ENCODE measurements at regions not wholly inside any gene's neighbourhood (a gene's known extent, or its start where the extent isn't known, plus 50 kb on each side); places are given as distances from the start of the nearest gene placed in this dataset.
"Not testable (repeated sequence)": the region's sequence is repeated elsewhere in the genome, so short reads cannot be mapped to it uniquely, and the experiment has no call there.

DNA sequence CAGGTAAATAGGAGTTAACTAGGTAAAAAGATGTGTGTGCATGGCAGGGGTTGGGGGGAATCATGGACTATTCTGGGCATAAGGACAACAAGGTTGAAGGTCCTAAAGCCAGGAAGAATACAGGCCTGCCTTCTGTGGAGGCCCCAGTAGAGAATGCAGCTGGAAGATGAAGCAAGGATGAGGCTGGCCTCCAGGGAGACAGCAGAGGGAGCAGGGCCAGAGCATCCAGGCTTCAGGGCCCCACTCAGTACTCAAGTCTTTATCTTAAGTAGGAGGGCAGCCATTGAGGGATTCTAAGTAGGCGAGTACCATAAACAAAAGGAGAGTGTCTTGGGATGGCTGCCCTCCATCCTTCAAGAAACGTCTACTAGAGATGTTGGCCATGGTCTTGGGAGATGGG lies 101.8 kb upstream of the APCDD1 start:
- DNase-seq (ENCODE audit: low read depth) = no peak
- no peak overlapping the region for H3K4me3 ChIP-seq (ENCODE audit: low read depth, low read length)
- TF ChIP-seq, protein P1, sequence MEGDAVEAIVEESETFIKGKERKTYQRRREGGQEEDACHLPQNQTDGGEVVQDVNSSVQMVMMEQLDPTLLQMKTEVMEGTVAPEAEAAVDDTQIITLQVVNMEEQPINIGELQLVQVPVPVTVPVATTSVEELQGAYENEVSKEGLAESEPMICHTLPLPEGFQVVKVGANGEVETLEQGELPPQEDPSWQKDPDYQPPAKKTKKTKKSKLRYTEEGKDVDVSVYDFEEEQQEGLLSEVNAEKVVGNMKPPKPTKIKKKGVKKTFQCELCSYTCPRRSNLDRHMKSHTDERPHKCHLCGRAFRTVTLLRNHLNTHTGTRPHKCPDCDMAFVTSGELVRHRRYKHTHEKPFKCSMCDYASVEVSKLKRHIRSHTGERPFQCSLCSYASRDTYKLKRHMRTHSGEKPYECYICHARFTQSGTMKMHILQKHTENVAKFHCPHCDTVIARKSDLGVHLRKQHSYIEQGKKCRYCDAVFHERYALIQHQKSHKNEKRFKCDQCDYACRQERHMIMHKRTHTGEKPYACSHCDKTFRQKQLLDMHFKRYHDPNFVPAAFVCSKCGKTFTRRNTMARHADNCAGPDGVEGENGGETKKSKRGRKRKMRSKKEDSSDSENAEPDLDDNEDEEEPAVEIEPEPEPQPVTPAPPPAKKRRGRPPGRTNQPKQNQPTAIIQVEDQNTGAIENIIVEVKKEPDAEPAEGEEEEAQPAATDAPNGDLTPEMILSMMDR (IDR thresholded peaks at IDR 0.05; ENCODE audit: insufficient read depth, low read depth, low read length) = no peak

DNA sequence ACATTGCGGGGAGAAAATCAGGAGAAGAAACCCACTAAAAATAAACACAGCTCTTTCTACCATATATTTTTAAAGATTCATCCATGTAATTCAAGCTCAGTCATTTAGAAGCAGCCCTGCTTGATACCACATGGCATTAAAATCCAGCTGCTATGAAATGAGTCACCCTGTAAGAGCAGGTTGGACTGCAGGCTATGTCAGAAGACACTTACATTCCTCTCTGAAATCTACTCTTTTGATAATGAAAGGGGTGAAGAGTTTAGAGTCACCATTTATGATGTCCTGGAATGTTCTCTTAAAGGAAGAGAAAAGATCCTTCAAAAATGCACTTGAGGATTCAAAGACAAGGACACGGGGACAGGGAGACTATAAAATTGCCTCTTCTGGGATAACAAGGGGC lies 100.6 kb upstream of the APCDD1 start:
- peak; percentile 79 for DNase-seq (ENCODE audit: low read depth)
- TF ChIP-seq, protein P1 (IDR thresholded peaks at IDR 0.05; ENCODE audit: insufficient read depth, low read depth, low read length) = no peak
- no peak overlapping the region for H3K4me3 ChIP-seq (ENCODE audit: low read depth, low read length)

DNA sequence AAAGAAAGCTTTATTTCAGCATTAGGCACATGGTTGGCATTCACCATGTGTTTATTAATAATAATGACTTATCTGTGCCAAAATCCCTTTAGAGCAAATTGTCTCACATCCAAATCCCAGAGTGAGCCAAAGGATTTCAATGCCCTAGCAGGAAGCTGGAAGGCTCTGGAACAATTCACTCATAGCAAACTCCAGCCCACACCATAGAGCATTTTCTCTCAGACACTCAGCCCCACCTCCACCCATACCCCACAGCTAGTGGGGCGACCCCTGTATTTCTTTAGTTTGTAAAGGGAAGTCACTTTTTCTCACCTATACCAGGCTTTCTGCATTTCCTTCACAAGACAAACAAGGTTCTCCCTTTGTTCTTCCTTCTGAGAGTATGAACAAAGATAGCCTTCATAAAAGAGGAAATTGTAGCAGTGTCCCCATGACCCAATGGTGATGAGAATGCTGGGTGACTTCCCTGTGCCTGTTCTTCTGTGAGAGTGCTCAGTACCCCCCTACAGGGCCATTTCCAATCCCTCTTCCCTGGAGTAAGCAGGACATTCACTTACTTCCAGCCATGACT lies 100.1 kb upstream of the APCDD1 start:
- no peak for DNase-seq (ENCODE audit: low read depth)
- H3K4me3 ChIP-seq (ENCODE audit: low read depth, low read length) = no peak overlapping the region
- TF ChIP-seq, protein P1 (IDR thresholded peaks at IDR 0.05; ENCODE audit: insufficient read depth, low read depth, low read length) = no peak

DNA sequence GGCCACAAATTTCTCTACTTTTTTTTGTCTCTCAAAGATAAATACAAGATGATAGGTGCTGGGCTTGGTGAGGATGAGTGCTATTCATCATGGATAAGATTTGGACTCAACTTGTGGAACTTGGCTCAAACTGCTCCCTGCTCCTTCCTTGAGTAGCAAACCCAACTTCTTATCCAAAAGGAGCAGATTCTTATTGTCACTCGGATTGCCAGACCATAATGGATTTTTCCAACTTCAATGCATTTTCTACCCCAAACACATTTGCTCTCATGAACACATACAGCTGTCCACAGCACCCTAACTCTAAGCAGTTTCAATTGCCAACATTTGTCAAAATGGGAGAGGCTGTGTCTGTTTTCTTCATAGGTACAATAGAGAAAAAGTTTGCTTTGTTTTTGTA lies 99.5 kb upstream of the APCDD1 start:
- no peak overlapping the region for H3K4me3 ChIP-seq (ENCODE audit: low read depth, low read length)
- TF ChIP-seq, protein P1 (IDR thresholded peaks at IDR 0.05; ENCODE audit: insufficient read depth, low read depth, low read length) = no peak
- no peak for DNase-seq (ENCODE audit: low read depth)

DNA sequence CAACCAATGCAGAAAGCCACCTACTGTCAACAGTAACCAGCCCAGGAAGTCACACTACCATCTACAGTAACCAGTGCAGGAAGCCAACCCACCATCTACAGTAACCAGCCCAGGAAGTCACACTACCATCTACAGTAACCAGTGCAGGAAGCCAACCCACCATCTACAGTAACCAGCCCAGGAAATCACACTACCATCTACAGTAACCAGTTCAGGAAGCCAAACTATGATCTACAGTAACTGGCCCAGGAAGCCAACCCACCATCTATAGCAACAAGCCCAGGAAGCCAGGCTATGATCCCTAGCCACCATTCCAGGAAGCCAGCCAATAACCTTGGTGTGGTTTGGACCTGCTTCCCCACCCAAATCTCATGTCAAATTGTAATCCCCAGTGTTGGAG lies 97.4 kb upstream of the APCDD1 start:
- DNase-seq (ENCODE audit: low read depth); H3K4me3 ChIP-seq (ENCODE audit: low read depth, low read length): not testable (repeated sequence)

DNA sequence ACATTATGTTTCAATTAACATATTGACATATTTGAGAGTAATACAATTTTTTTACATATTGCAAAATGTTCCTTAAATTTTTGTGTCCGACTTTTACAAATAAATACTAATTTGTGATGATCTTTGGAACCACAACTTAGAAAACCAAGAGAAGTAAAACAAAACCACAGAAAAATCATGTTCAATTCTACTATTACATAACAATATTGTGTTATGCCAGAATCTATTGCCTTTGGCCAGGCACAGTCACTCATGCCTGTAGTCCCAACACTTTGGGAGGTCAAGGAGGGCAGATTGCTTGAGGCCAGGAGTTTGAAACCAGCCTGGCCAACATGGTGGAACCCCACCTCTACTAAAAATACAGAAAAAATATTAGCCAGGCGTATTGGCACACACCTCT lies 92.8 kb upstream of the APCDD1 start:
- no peak overlapping the region for H3K4me3 ChIP-seq (ENCODE audit: low read depth, low read length)
- no peak for DNase-seq (ENCODE audit: low read depth)
- TF ChIP-seq, protein P1 (IDR thresholded peaks at IDR 0.05; ENCODE audit: insufficient read depth, low read depth, low read length) = no peak

DNA sequence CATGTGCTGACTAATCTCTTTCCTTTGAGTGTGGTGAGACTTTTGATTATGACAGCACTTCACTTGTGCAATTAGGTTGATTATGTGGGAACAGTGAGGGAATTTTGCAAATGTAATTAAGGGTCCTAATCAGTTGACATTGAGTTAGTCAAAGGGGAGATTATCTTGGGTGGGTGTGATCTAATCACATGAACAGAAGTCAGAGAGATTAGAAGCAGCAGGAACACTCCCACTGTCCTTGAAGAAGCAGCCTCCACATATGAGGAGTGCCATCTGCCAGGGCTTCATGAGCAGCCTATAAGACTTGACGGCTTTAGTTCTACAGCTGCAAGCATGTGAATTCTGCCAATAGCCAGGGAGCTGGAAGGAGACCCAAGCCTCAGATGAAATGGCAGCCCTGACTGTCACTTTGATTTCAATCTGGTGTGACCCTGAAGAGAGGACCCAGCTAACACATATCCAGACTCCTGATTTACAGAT lies 89.4 kb upstream of the APCDD1 start:
- H3K4me3 ChIP-seq (ENCODE audit: low read depth, low read length) = no peak overlapping the region
- TF ChIP-seq, protein P1 (IDR thresholded peaks at IDR 0.05; ENCODE audit: insufficient read depth, low read depth, low read length) = no peak
- DNase-seq (ENCODE audit: low read depth) = no peak
